Erythroblast (primary cell): ENCODE measurements at regions not wholly inside any gene's neighbourhood (a gene's known extent, or its start where the extent isn't known, plus 50 kb on each side); places are given as distances from the start of the nearest gene placed in this dataset.

ENCODE experiments used
- GATA1 ChIP-seq: IDR thresholded peaks from 2 replicates; pipeline ENCODE4 v1.6.1; 2011; ENCODE audit warnings: low read depth, mild to moderate bottlenecking, control low read depth, low read length, moderate library complexity
- POLR2A ChIP-seq: IDR thresholded peaks from 2 replicates; pipeline ENCODE4 v1.6.1; 2011; ENCODE audit warnings: mild to moderate bottlenecking, low read length

DNA sequence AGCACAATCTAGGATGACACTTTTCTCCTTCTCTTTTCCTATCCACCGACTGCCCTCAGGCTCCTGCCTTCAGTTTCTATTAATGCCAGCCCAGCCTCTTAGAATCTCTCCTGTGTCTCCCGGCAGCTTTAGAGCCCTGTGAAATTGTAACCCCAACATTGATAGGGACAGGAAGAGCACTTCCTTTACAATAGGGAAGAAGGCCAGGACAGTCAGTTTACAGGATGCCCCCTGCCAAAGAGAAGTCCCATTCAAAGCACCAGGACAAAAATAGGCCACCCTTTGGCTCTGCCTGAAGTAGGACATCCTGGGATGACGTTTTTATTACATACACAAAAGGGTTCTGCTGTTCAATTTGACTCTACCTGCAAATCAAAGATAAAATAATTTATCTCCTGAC is 64.7 kb upstream of the ANK3 start:
- TF ChIP-seq POLR2A (no peak), GATA1 (no peak)
